Caco-2 (cell line): ENCODE measurements at regions not wholly inside any gene's neighbourhood (a gene's known extent, or its start where the extent isn't known, plus 50 kb on each side); places are given as distances from the start of the nearest gene placed in this dataset.

ENCODE experiments used
- BruUV-seq: library from RNA; stranded (reverse); fragments of 400-500 nt; replicated peaks from 2 replicates; lab custom pipeline; 2021; lab: Mats Ljungman, UMichigan
- CTCF ChIA-PET: fragments of 300-600 bp; sonication (Branson Sonifier 250); formaldehyde crosslinking; loops from one replicate; lab custom pipeline; 2022; ENCODE audit warnings: antibody characterized with exemption; lab: Charles Lee
- POLR2A ChIA-PET: fragments of 300-600 bp; sonication (Branson Sonifier 250); formaldehyde crosslinking; loops from one replicate; lab custom pipeline; 2022; ENCODE audit warnings: antibody characterized with exemption; lab: Charles Lee
- DNase-seq, 2 experiments: peaks; one replicate each; pipeline versions ENCODE4 v3.0.0 to v3.0.0-alpha.2; 2020 to 2022
- H3K27me3 ChIP-seq: replicated peaks from 2 replicates; pipeline ENCODE4 v1.6.0; 2011; ENCODE audit warnings: low read length; ENCODE audit not compliant: control insufficient read depth, insufficient read depth
- H3K36me3 ChIP-seq: 2 replicates; pipeline ENCODE4 v1.5.1; 2011; ENCODE audit warnings: low read length; ENCODE audit not compliant: control insufficient read depth, insufficient read depth
- H3K4me1 ChIP-seq: fragments of 250-450 bp; sonication (Bioruptor Pico); 2 replicates; pipeline ENCODE4 v1.5.1; 2020; ENCODE audit warnings: mild to moderate bottlenecking
- H3K4me3 ChIP-seq: 2 replicates; pipeline ENCODE4 v1.5.1; 2011; ENCODE audit warnings: low read depth, mild to moderate bottlenecking, control low read depth, low read length
- H3K9me3 ChIP-seq: fragments of 250-450 bp; sonication (Bioruptor Pico); 2 replicates; pipeline ENCODE4 v1.5.1; 2020; ENCODE audit warnings: mild to moderate bottlenecking, moderate library complexity
- H3K27ac Mint-ChIP-seq: one replicate; pipeline ENCODE4 v1.8.0; 2022; ENCODE audit warnings: mixed read lengths; ENCODE audit not compliant: unreplicated experiment
- H3K27me3 Mint-ChIP-seq: one replicate; pipeline ENCODE4 v1.8.0; 2022; ENCODE audit warnings: mixed read lengths; ENCODE audit not compliant: insufficient read depth, unreplicated experiment
- H3K36me3 Mint-ChIP-seq: one replicate; pipeline ENCODE4 v1.8.0; 2022; ENCODE audit warnings: mild to moderate bottlenecking, mixed read lengths; ENCODE audit not compliant: insufficient read depth, unreplicated experiment
- H3K4me1 Mint-ChIP-seq: one replicate; pipeline ENCODE4 v1.8.0; 2022; ENCODE audit warnings: low read depth, mixed read lengths; ENCODE audit not compliant: unreplicated experiment
- H3K4me3 Mint-ChIP-seq: one replicate; pipeline ENCODE4 v1.8.0; 2022; ENCODE audit warnings: mild to moderate bottlenecking, moderate library complexity, mixed read lengths; ENCODE audit not compliant: unreplicated experiment
- H3K9me3 Mint-ChIP-seq: one replicate; pipeline ENCODE4 v1.8.0; 2022; ENCODE audit warnings: mixed read lengths; ENCODE audit not compliant: unreplicated experiment
- CTCF ChIP-seq, 2 experiments: fragments of 200-600 bp in 1 of 2; IDR thresholded peaks; 1 replicate in 1 of 2; 2 replicates in 1 of 2; pipeline versions ENCODE4 v1.5.1 to v1.8.0; 2011 to 2022; ENCODE audit warnings: antibody characterized with exemption in 1 of 2, control low read depth in 1 of 2, inconsistent platforms in 1 of 2, low read depth in 1 of 2, low read length in 1 of 2, mild to moderate bottlenecking in 1 of 2, moderate library complexity in 1 of 2; ENCODE audit not compliant: insufficient read depth in 1 of 2, severe bottlenecking in 1 of 2, unreplicated experiment in 1 of 2
- intact Hi-C: fragments of 100-400 bp; cut with micrococcal nuclease; formaldehyde crosslinking; loops from one replicate; pipeline ENCODE4 v1.10.0; 2022; ENCODE audit not compliant: unreplicated experiment

GRCh38 chr16:59289151-59289550 is 555.0 kb upstream of the GOT2 start:
- peaks cover 7% of the 10 kb centered on the region for H3K9me3 Mint-ChIP-seq
- H3K27me3 Mint-ChIP-seq, result no peaks in the 10 kb centered on the region
- no peak overlapping the region for H3K4me3 Mint-ChIP-seq
- CTCF ChIA-PET, result no interaction called here
- no peaks in the 10 kb centered on the region for H3K4me1 ChIP-seq
- POLR2A ChIA-PET, result no interaction called here
- no peak overlapping the region for H3K4me3 ChIP-seq
- H3K9me3 ChIP-seq, result no peaks in the 10 kb centered on the region
- DNase-seq, result no peak
- no peaks in the 10 kb centered on the region for H3K36me3 ChIP-seq
- TF ChIP-seq CTCF (IDR thresholded peaks at IDR 0.05; ENCODE audit: insufficient read depth in 1 of 2, low read depth in 1 of 2, low read length in 1 of 2, severe bottlenecking in 1 of 2, unreplicated experiment in 1 of 2), result no peak
- H3K36me3 Mint-ChIP-seq, result no peaks in the 10 kb centered on the region
- H3K27ac Mint-ChIP-seq, result no peak overlapping the region
- H3K4me1 Mint-ChIP-seq, result no peaks in the 10 kb centered on the region
- H3K27me3 ChIP-seq, result no peaks in the 10 kb centered on the region
- intact Hi-C loops, result no loop called here
- BruUV-seq, result no TSS peak

- Mint-ChIP-seq H3K9me3 (no peaks in the 10 kb centered on the region), H3K27ac (no peak overlapping the region), H3K4me3 (no peak overlapping the region), H3K36me3 (no peaks in the 10 kb centered on the region), H3K4me1 (no peaks in the 10 kb centered on the region), H3K27me3 (no peaks in the 10 kb centered on the region)
- Histone ChIP-seq H3K4me1 (no peaks in the 10 kb centered on the region), H3K4me3 (no peak overlapping the region), H3K9me3 (no peaks in the 10 kb centered on the region), H3K27me3 (no peaks in the 10 kb centered on the region), H3K36me3 (no peaks in the 10 kb centered on the region)
- no peak for DNase-seq
- ChIA-PET POLR2A (no interaction called here), CTCF (no interaction called here)
- intact Hi-C loops, result no loop called here
- TF ChIP-seq CTCF (IDR thresholded peaks at IDR 0.05; ENCODE audit: insufficient read depth in 1 of 2, low read depth in 1 of 2, low read length in 1 of 2, severe bottlenecking in 1 of 2, unreplicated experiment in 1 of 2), result no peak
- BruUV-seq, result no TSS peak
Measured at GRCh38 chr16:59274141-59274540, 540.0 kb upstream of the GOT2 start.

- intact Hi-C loops, result no loop called here
- BruUV-seq, result no TSS peak
- Histone ChIP-seq H3K4me1 (no peaks in the 10 kb centered on the region), H3K27me3 (no peaks in the 10 kb centered on the region; the same call in 1 of the 2 replicates), H3K36me3 (no peaks in the 10 kb centered on the region), H3K9me3 (no peaks in the 10 kb centered on the region), H3K4me3 (no peak overlapping the region)
- Mint-ChIP-seq H3K4me1 (no peaks in the 10 kb centered on the region), H3K9me3 (no peaks in the 10 kb centered on the region), H3K27ac (no peak overlapping the region), H3K27me3 (peaks cover 7% of the 10 kb centered on the region), H3K4me3 (no peak overlapping the region), H3K36me3 (no peaks in the 10 kb centered on the region)
- no peak for TF ChIP-seq CTCF (IDR thresholded peaks at IDR 0.05; ENCODE audit: insufficient read depth in 1 of 2, low read depth in 1 of 2, low read length in 1 of 2, severe bottlenecking in 1 of 2, unreplicated experiment in 1 of 2)
- no peak for DNase-seq
- ChIA-PET POLR2A (no interaction called here), CTCF (no interaction called here)
Measured at GRCh38 chr16:59263955-59264354, 529.8 kb upstream of the GOT2 start.
